Endodermal cell (in vitro differentiated cells): ENCODE measurements at regions not wholly inside any gene's neighbourhood (a gene's known extent, or its start where the extent isn't known, plus 50 kb on each side); places are given as distances from the start of the nearest gene placed in this dataset.
"Not testable (repeated sequence)": the region's sequence is repeated elsewhere in the genome, so short reads cannot be mapped to it uniquely, and the experiment has no call there.

Source experiments
- DNase-seq: peaks from one replicate; pipeline ENCODE4 v3.0.0-alpha.2; 2017
- H3K27ac ChIP-seq: 2 replicates; pipeline ENCODE4 v1.5.1; 2013; ENCODE audit warnings: mild to moderate bottlenecking, low read depth, low read length, moderate library complexity
- H3K27me3 ChIP-seq: 2 replicates; pipeline ENCODE4 v1.6.1; 2013; ENCODE audit warnings: mild to moderate bottlenecking, low read length, moderate library complexity; ENCODE audit not compliant: insufficient read depth, control insufficient read depth, poor library complexity, severe bottlenecking
- H3K36me3 ChIP-seq: 2 replicates; pipeline ENCODE4 v1.7.0; 2013; ENCODE audit warnings: mild to moderate bottlenecking, low read length, moderate library complexity; ENCODE audit not compliant: control insufficient read depth, insufficient read depth
- H3K4me1 ChIP-seq: one replicate; pipeline ENCODE4 v1.7.0; 2013; ENCODE audit warnings: low read length; ENCODE audit not compliant: control insufficient read depth, insufficient read depth
- H3K4me3 ChIP-seq: 2 replicates; pipeline ENCODE4 v1.5.1; 2013; ENCODE audit warnings: mild to moderate bottlenecking, low read length, moderate library complexity
- H3K9ac ChIP-seq: 2 replicates; pipeline ENCODE4 v1.6.1; 2013; ENCODE audit warnings: mild to moderate bottlenecking, low read length, moderate library complexity; ENCODE audit not compliant: poor library complexity, severe bottlenecking; ENCODE audit errors: extremely low read depth
- H3K9me3 ChIP-seq: 2 replicates; pipeline ENCODE4 v1.6.1; 2013; ENCODE audit warnings: mild to moderate bottlenecking, low read length, moderate library complexity; ENCODE audit not compliant: control insufficient read depth
- H3K27ac Mint-ChIP-seq: 2 replicates; pipeline ENCODE4 v1.8.0; 2020; ENCODE audit warnings: mixed read lengths
- H3K27me3 Mint-ChIP-seq: 2 replicates; pipeline ENCODE4 v1.8.0; 2021; ENCODE audit warnings: mild to moderate bottlenecking, mixed read lengths; ENCODE audit not compliant: insufficient read depth
- H3K36me3 Mint-ChIP-seq: 2 replicates; pipeline ENCODE4 v1.8.0; 2020; ENCODE audit warnings: low read depth, mixed read lengths
- H3K4me1 Mint-ChIP-seq: 2 replicates; pipeline ENCODE4 v1.8.0; 2020; ENCODE audit warnings: mixed read lengths
- H3K4me3 Mint-ChIP-seq: 2 replicates; pipeline ENCODE4 v1.8.0; 2020; ENCODE audit warnings: mild to moderate bottlenecking, moderate library complexity, mixed read lengths
- H3K9me3 Mint-ChIP-seq: 2 replicates; pipeline ENCODE4 v1.8.0; 2020; ENCODE audit warnings: mild to moderate bottlenecking, mixed read lengths
- WGBS, 2 experiments: methylation state at CpG; one replicate each; pipeline versions ENCODE4 v1.1.5 to v1.1.7; 2013; ENCODE audit warnings: missing lambda C conversion rate in 2 of 2, mixed read lengths in 1 of 2; ENCODE audit not compliant: insufficient coverage in 1 of 2, insufficient read length in 1 of 2; 5-methylcytosine and 5-hydroxymethylcytosine counted together
- TF ChIP-seq, protein P1 (sequence below): fragments of 200-600 bp; sonication (generic); conservative IDR thresholded peaks from 2 replicates; pipeline ENCODE4 v1.5.0; 2021; ENCODE audit warnings: antibody characterized with exemption, mild to moderate bottlenecking

- H3K9me3 ChIP-seq, result peaks cover 12% of the 10 kb centered on the region
Observed at GRCh38 chr4:128536746-128537145, 249.1 kb upstream of the PGRMC2 start.

DNA sequence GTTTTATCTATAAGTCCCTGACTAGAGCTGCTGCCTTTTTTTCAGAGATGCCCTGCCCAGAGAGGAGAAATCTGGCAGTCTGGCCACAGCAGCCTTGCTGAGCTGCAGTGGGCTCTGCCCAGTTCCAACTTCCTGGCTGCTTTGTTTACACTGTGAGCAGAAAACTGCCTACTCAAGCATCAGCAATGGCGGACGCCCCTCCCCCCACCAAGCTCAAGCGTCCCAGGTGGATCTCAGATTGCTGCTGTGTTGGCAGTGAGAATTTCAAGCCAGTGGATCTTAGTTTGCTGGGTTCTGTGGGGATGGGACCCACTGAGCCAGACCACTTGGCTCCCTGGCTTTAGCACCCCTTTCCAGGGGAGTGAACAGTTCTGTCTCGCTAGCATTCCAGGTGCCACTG is 247.9 kb upstream of the PGRMC2 start:
- H3K36me3 ChIP-seq, H3K4me3 ChIP-seq, H3K4me3 Mint-ChIP-seq, DNase-seq, H3K27me3 ChIP-seq, H3K27ac Mint-ChIP-seq, H3K9ac ChIP-seq, H3K36me3 Mint-ChIP-seq, H3K27ac ChIP-seq, H3K27me3 Mint-ChIP-seq, H3K4me1 ChIP-seq: not testable (repeated sequence)
- Mint-ChIP-seq H3K4me1 (peaks cover 11% of the 10 kb centered on the region), H3K9me3 (peaks cover 15% of the 10 kb centered on the region)
- 85 to 100% methylated on average over 1 to 4 of the region's 4 CpGs for WGBS, 2 experiments
- H3K9me3 ChIP-seq, result peaks cover 12% of the 10 kb centered on the region

More at GRCh38 chr4:128536746-128537145, 249.1 kb upstream of the PGRMC2 start:
- Mint-ChIP-seq H3K27me3 (peaks cover 2% of the 10 kb centered on the region), H3K9me3 (peaks cover 15% of the 10 kb centered on the region), H3K4me3 (no peak overlapping the region), H3K36me3 (no peaks in the 10 kb centered on the region), H3K27ac (no peak overlapping the region), H3K4me1 (peaks cover 7% of the 10 kb centered on the region)
- no peaks in the 10 kb centered on the region for H3K27me3 ChIP-seq
- H3K9ac ChIP-seq, result no peak overlapping the region
- no peak overlapping the region for H3K4me3 ChIP-seq
- H3K36me3 ChIP-seq, result no peaks in the 10 kb centered on the region
- 89 to 94% methylated on average over 1 of the region's 1 CpG for WGBS, 2 experiments
- H3K4me1 ChIP-seq, result no peaks in the 10 kb centered on the region
- H3K27ac ChIP-seq, result no peak overlapping the region
- no peak for DNase-seq
- TF ChIP-seq, protein P1, sequence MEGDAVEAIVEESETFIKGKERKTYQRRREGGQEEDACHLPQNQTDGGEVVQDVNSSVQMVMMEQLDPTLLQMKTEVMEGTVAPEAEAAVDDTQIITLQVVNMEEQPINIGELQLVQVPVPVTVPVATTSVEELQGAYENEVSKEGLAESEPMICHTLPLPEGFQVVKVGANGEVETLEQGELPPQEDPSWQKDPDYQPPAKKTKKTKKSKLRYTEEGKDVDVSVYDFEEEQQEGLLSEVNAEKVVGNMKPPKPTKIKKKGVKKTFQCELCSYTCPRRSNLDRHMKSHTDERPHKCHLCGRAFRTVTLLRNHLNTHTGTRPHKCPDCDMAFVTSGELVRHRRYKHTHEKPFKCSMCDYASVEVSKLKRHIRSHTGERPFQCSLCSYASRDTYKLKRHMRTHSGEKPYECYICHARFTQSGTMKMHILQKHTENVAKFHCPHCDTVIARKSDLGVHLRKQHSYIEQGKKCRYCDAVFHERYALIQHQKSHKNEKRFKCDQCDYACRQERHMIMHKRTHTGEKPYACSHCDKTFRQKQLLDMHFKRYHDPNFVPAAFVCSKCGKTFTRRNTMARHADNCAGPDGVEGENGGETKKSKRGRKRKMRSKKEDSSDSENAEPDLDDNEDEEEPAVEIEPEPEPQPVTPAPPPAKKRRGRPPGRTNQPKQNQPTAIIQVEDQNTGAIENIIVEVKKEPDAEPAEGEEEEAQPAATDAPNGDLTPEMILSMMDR, result no peak

GRCh38 chr4:128528793-128529553 is 241.4 kb upstream of the PGRMC2 start:
- TF ChIP-seq, protein P1, result no peak

More at GRCh38 chr4:128528793-128529553, 241.4 kb upstream of the PGRMC2 start:
- 40 to 70% methylated on average over 1 to 4 of the region's 4 CpGs for WGBS, 2 experiments
- H3K36me3 Mint-ChIP-seq, result no peaks in the 10 kb centered on the region
- no peaks in the 10 kb centered on the region for H3K36me3 ChIP-seq
- peak overlapping the region; percentile 40 for H3K27ac ChIP-seq
- peaks cover 46% of the 10 kb centered on the region for H3K4me1 Mint-ChIP-seq
- H3K9me3 ChIP-seq, result no peaks in the 10 kb centered on the region
- H3K27me3 Mint-ChIP-seq, result no peaks in the 10 kb centered on the region
- DNase-seq, result peak; percentile 76
- H3K4me1 ChIP-seq, result peaks cover 10% of the 10 kb centered on the region
- H3K9ac ChIP-seq, result peak overlapping the region; percentile 43
- peak overlapping the region; percentile 43 for H3K4me3 ChIP-seq
- peak overlapping the region; percentile 90 for H3K27ac Mint-ChIP-seq
- no peaks in the 10 kb centered on the region for H3K9me3 Mint-ChIP-seq
- no peaks in the 10 kb centered on the region for H3K27me3 ChIP-seq
- H3K4me3 Mint-ChIP-seq, result no peak overlapping the region
